Tibial artery (tissue), 4 donors: ENCODE measurements at regions not wholly inside any gene's neighbourhood (a gene's known extent, or its start where the extent isn't known, plus 50 kb on each side); places are given as distances from the start of the nearest gene placed in this dataset.

Source experiments
- DNase-seq, 2 donors: peaks; one replicate each; pipeline ENCODE4 v3.0.0-alpha.2; 2019
- H3K27ac ChIP-seq, 2 donors: fragments of 200-600 bp; sonication (generic) in 1 of 2; 1 replicate in 1 of 2; 2 replicates in 1 of 2; pipeline ENCODE4 v1.5.1; 2018 to 2019; ENCODE audit warnings: mild to moderate bottlenecking in 1 of 2
- H3K27me3 ChIP-seq, 2 donors: fragments of 200-600 bp; sonication (generic) in 1 of 2; one replicate each; pipeline versions ENCODE4 v1.5.1 to v1.6.0; 2016 to 2019
- H3K36me3 ChIP-seq, 3 donors: fragments of 200-600 bp; sonication (generic) in 2 of 3; one replicate each; pipeline ENCODE4 v1.5.1; 2016 to 2019; ENCODE audit warnings: mild to moderate bottlenecking in 2 of 3
- H3K4me1 ChIP-seq, 4 donors: fragments of 200-600 bp; sonication (generic) in 2 of 4; 1 replicate in 3 of 4; 2 replicates in 1 of 4; pipeline ENCODE4 v1.5.1; 2016 to 2019
- H3K4me3 ChIP-seq, 2 donors: fragments of 200-600 bp; sonication (generic) in 1 of 2; 1 replicate in 1 of 2; 2 replicates in 1 of 2; pipeline ENCODE4 v1.5.1; 2018 to 2019; ENCODE audit warnings: mild to moderate bottlenecking in 2 of 2
- H3K9me3 ChIP-seq, 3 donors: fragments of 200-600 bp; sonication (generic) in 1 of 3; one replicate each; pipeline ENCODE4 v1.5.1; 2016 to 2019
- CTCF ChIP-seq, 2 experiments: fragments of 200-600 bp in 1 of 2; fragments of 450-650 bp in 1 of 2; IDR thresholded peaks; one replicate each; pipeline ENCODE4 v1.5.1; 2017 to 2019; ENCODE audit warnings: antibody characterized with exemption in 2 of 2, mild to moderate bottlenecking in 1 of 2, moderate library complexity in 1 of 2
- intact Hi-C: fragments of 100-400 bp; cut with DNase I; formaldehyde crosslinking; loops from one replicate; pipeline ENCODE4 v1.15.0; 2023; ENCODE audit warnings: low total_unique reads

GRCh38 chr15:35737441-35737840 lies 191.5 kb upstream of the DPH6 start:
- no peaks in the 10 kb centered on the region for H3K27me3 ChIP-seq
- H3K9me3 ChIP-seq, result no peaks in the 10 kb centered on the region
- no peak overlapping the region for H3K4me3 ChIP-seq
- H3K4me1 ChIP-seq, result no peaks in the 10 kb centered on the region
- H3K27ac ChIP-seq, result no peak overlapping the region
- TF ChIP-seq CTCF (IDR thresholded peaks at IDR 0.05), result no peak
- H3K36me3 ChIP-seq, result no peaks in the 10 kb centered on the region
- intact Hi-C loops, result no loop called here
- DNase-seq, result no peak

GRCh38 chr15:35738370-35738769 lies 192.4 kb upstream of the DPH6 start:
- no peaks in the 10 kb centered on the region for H3K4me1 ChIP-seq
- no peak overlapping the region for H3K27ac ChIP-seq
- no peaks in the 10 kb centered on the region for H3K36me3 ChIP-seq
- H3K9me3 ChIP-seq, result no peaks in the 10 kb centered on the region
- TF ChIP-seq CTCF (IDR thresholded peaks at IDR 0.05), result no peak
- intact Hi-C loops, result no loop called here
- DNase-seq, result no peak
- no peak overlapping the region for H3K4me3 ChIP-seq
- H3K27me3 ChIP-seq, result no peaks in the 10 kb centered on the region

- no peaks in the 10 kb centered on the region for H3K27me3 ChIP-seq
- no peaks in the 10 kb centered on the region for H3K9me3 ChIP-seq
- DNase-seq, result no peak
- no peak overlapping the region for H3K4me3 ChIP-seq
- H3K36me3 ChIP-seq, result no peaks in the 10 kb centered on the region
- intact Hi-C loops, result no loop called here
- no peak overlapping the region for H3K27ac ChIP-seq
- H3K4me1 ChIP-seq, result no peaks in the 10 kb centered on the region
- TF ChIP-seq CTCF (IDR thresholded peaks at IDR 0.05), result no peak
These were observed 194.8 kb upstream of the DPH6 start for GRCh38 chr15:35740761-35741160.

GRCh38 chr15:35741395-35741794 lies 195.4 kb upstream of the DPH6 start:
- intact Hi-C loops, result no loop called here
- no peaks in the 10 kb centered on the region for H3K4me1 ChIP-seq
- H3K27ac ChIP-seq, result no peak overlapping the region
- H3K27me3 ChIP-seq, result no peaks in the 10 kb centered on the region
- no peak for DNase-seq
- no peaks in the 10 kb centered on the region for H3K9me3 ChIP-seq
- no peak overlapping the region for H3K4me3 ChIP-seq
- TF ChIP-seq CTCF (IDR thresholded peaks at IDR 0.05), result no peak
- H3K36me3 ChIP-seq, result no peaks in the 10 kb centered on the region

GRCh38 chr15:35741881-35742280 lies 195.9 kb upstream of the DPH6 start:
- DNase-seq, result no peak
- no peaks in the 10 kb centered on the region for H3K36me3 ChIP-seq
- no peak overlapping the region for H3K4me3 ChIP-seq
- H3K9me3 ChIP-seq, result no peaks in the 10 kb centered on the region
- no peak for TF ChIP-seq CTCF (IDR thresholded peaks at IDR 0.05)
- no peaks in the 10 kb centered on the region for H3K4me1 ChIP-seq
- intact Hi-C loops, result no loop called here
- H3K27me3 ChIP-seq, result no peaks in the 10 kb centered on the region
- no peak overlapping the region for H3K27ac ChIP-seq

- Histone ChIP-seq H3K27me3 (no peaks in the 10 kb centered on the region), H3K4me1 (no peaks in the 10 kb centered on the region), H3K4me3 (no peak overlapping the region), H3K9me3 (no peaks in the 10 kb centered on the region), H3K27ac (no peak overlapping the region), H3K36me3 (no peaks in the 10 kb centered on the region)
- no peak for DNase-seq
- TF ChIP-seq CTCF (IDR thresholded peaks at IDR 0.05), result no peak
- intact Hi-C loops, result no loop called here
These were observed 197.4 kb upstream of the DPH6 start for GRCh38 chr15:35743321-35743720.
